ENCODE measurements at regions not wholly inside any gene's neighbourhood (a gene's known extent, or its start where the extent isn't known, plus 50 kb on each side); places are given as distances from the start of the nearest gene placed in this dataset.
"Not testable (repeated sequence)": the region's sequence is repeated elsewhere in the genome, so short reads cannot be mapped to it uniquely, and the experiment has no call there.

- DNase-seq (ENCODE audit: low read depth in 4 of 4, low spot score in 3 of 4), result no peak
These were observed 264.7 kb upstream of the ISX start for GRCh38 chr22:34801221-34801620.

GRCh38 chr22:34804091-34804490, 261.9 kb upstream of the ISX start:
- DNase-seq (ENCODE audit: low read depth in 4 of 4, low spot score in 3 of 4), result no peak

- DNase-seq (ENCODE audit: low read depth in 4 of 4, low spot score in 3 of 4), result no peak
These were observed 261.4 kb upstream of the ISX start for GRCh38 chr22:34804604-34805003.

- DNase-seq (ENCODE audit: low read depth in 4 of 4, low spot score in 3 of 4), result no peak
These were observed 260.2 kb upstream of the ISX start for GRCh38 chr22:34805771-34806170.

GRCh38 chr22:34808618-34809017, 257.3 kb upstream of the ISX start:
- no peak for DNase-seq (ENCODE audit: low read depth in 4 of 4, low spot score in 3 of 4)

GRCh38 chr22:34812631-34813030, 253.3 kb upstream of the ISX start:
- no peak for DNase-seq (ENCODE audit: low read depth in 4 of 4, low spot score in 3 of 4)

- DNase-seq (ENCODE audit: low read depth in 4 of 4, low spot score in 3 of 4), result no peak
These were observed 251.5 kb upstream of the ISX start for GRCh38 chr22:34814260-34815025.

GRCh38 chr22:34829485-34829884, 236.5 kb upstream of the ISX start:
- no peak for DNase-seq (ENCODE audit: low read depth in 4 of 4, low spot score in 3 of 4)

GRCh38 chr22:34834059-34834458, 231.9 kb upstream of the ISX start:
- no peak for DNase-seq (ENCODE audit: low read depth in 4 of 4, low spot score in 3 of 4)

- not testable (repeated sequence) for DNase-seq (ENCODE audit: low read depth in 4 of 4, low spot score in 3 of 4)
These were observed 231.4 kb upstream of the ISX start for GRCh38 chr22:34834541-34834940.

- DNase-seq (ENCODE audit: low read depth in 4 of 4, low spot score in 3 of 4), result no peak
These were observed 224.6 kb upstream of the ISX start for GRCh38 chr22:34841331-34841771.

GRCh38 chr22:34841911-34842310, 224.0 kb upstream of the ISX start:
- no peak for DNase-seq (ENCODE audit: low read depth in 4 of 4, low spot score in 3 of 4)

GRCh38 chr22:34842630-34843029, 223.3 kb upstream of the ISX start:
- DNase-seq (ENCODE audit: low read depth in 4 of 4, low spot score in 3 of 4), result no peak

- DNase-seq (ENCODE audit: low read depth in 4 of 4, low spot score in 3 of 4), result not testable (repeated sequence)
These were observed 222.2 kb upstream of the ISX start for GRCh38 chr22:34843743-34844142.

GRCh38 chr22:34845391-34845790, 220.6 kb upstream of the ISX start:
- no peak for DNase-seq (ENCODE audit: low read depth in 4 of 4, low spot score in 3 of 4)

- no peak for DNase-seq (ENCODE audit: low read depth in 4 of 4, low spot score in 3 of 4)
These were observed 218.9 kb upstream of the ISX start for GRCh38 chr22:34847072-34847471.

- no peak for DNase-seq (ENCODE audit: low read depth in 4 of 4, low spot score in 3 of 4)
These were observed 216.0 kb upstream of the ISX start for GRCh38 chr22:34849965-34850364.

GRCh38 chr22:34851918-34852662, 213.9 kb upstream of the ISX start:
- DNase-seq (ENCODE audit: low read depth in 4 of 4, low spot score in 3 of 4), result no peak

GRCh38 chr22:34855471-34855870, 210.5 kb upstream of the ISX start:
- DNase-seq (ENCODE audit: low read depth in 4 of 4, low spot score in 3 of 4), result no peak

- DNase-seq (ENCODE audit: low read depth in 4 of 4, low spot score in 3 of 4), result no peak
These were observed 207.9 kb upstream of the ISX start for GRCh38 chr22:34858066-34858465.

GRCh38 chr22:34861787-34862186, 204.2 kb upstream of the ISX start:
- DNase-seq (ENCODE audit: low read depth in 4 of 4, low spot score in 3 of 4), result no peak

GRCh38 chr22:34866081-34866480, 199.9 kb upstream of the ISX start:
- no peak for DNase-seq (ENCODE audit: low read depth in 4 of 4, low spot score in 3 of 4)
